22Rv1 (cell line): ENCODE measurements at regions not wholly inside any gene's neighbourhood (a gene's known extent, or its start where the extent isn't known, plus 50 kb on each side); places are given as distances from the start of the nearest gene placed in this dataset.
A peak's percentile ranks its signal among the peaks of the same experiment; 100 is the strongest.

Source experiments
- H3K27ac ChIP-seq: fragments of 450-650 bp; 2 replicates; pipeline ENCODE4 v1.5.1; 2017
- CTCF ChIP-seq: fragments of 450-650 bp; IDR thresholded peaks from 2 replicates; pipeline ENCODE4 v1.5.1; 2017; ENCODE audit warnings: mild to moderate bottlenecking
- ZFX ChIP-seq: fragments of 450-650 bp; IDR thresholded peaks from 2 replicates; pipeline ENCODE4 v1.6.1; 2017; ENCODE audit warnings: antibody characterized with exemption, borderline replicate concordance

GRCh38 chr18:22838639-22839277 lies 94.4 kb upstream of the RBBP8 start:
- no peak for TF ChIP-seq ZFX
- no peak overlapping the region for H3K27ac ChIP-seq

DNA sequence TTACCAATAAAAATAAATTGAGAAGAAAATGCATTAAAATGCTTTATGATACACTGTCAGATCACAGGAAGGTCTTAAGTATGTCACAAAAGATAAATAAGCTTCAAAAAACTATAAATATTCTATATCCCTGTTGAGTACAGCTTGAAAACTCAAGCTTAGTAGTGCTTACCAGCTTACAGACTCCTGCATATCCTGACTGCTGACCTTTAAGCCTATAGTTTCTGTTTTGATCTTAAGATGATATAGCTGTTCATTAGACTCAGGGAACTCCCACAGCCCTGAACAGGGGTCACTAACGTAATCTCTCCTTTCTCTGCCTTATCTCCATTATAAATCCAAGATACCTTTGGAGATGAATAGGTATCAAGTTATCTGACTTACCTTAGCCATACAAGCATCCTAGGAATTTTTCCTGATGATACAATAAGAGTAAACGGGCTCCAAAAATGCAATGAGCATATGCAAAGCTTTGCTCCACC lies 93.7 kb upstream of the RBBP8 start:
- no peak overlapping the region for H3K27ac ChIP-seq
- TF ChIP-seq CTCF (no peak), ZFX (no peak)

DNA sequence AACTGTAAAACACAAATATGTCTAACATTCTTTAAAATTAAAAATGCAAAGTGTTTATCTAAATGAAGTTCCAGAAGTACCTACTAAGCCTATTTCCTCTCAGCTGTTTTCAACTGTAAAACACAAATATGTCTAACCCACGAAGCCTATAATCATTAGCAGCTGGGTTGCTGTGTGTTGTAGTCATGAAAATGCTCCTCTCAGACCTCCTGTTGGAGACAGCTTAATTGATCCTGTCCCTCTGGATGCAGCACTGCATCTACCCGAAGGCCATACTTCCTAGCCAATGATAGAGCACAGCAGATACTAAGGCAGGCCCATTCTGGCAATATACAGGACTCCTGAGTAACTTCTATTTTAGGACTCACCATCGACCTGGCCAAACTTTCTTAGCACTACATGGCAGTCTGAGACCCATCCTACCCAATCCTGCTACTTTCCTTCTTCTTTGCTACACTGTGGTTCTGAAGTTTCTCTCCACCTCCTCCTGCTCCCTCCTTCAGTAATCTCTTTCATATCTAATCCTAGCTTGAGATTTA lies 92.5 kb upstream of the RBBP8 start:
- no peak overlapping the region for H3K27ac ChIP-seq
- TF ChIP-seq CTCF (no peak), ZFX (no peak)

GRCh38 chr18:22841840-22842239 lies 91.3 kb upstream of the RBBP8 start:
- H3K27ac ChIP-seq = no peak overlapping the region
- TF ChIP-seq ZFX = no peak
- no peak for TF ChIP-seq CTCF

DNA sequence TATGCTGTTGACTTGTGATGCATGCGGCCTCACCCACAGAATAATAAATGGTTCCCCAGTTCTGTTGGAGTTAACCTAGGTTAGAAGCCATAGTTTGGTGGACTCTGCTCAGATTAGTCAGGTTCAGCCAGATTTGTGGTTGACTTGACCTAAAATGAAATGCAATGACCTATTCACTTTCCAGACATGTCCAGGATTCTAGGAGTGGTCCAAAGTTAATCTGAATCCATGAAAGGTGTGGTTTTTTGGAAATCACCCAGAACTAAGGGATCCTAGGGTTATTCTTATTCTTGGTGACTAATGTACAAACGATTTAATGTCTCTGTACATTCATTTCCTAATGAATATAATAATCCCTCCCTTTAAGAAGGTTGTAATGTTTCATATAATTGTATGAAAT lies 88.9 kb upstream of the RBBP8 start:
- TF ChIP-seq ZFX (no peak), CTCF (no peak)
- no peak overlapping the region for H3K27ac ChIP-seq

- TF ChIP-seq ZFX = no peak
- TF ChIP-seq CTCF = no peak
- H3K27ac ChIP-seq = no peak overlapping the region
These were observed 88.5 kb upstream of the RBBP8 start for GRCh38 chr18:22844628-22845027.

DNA sequence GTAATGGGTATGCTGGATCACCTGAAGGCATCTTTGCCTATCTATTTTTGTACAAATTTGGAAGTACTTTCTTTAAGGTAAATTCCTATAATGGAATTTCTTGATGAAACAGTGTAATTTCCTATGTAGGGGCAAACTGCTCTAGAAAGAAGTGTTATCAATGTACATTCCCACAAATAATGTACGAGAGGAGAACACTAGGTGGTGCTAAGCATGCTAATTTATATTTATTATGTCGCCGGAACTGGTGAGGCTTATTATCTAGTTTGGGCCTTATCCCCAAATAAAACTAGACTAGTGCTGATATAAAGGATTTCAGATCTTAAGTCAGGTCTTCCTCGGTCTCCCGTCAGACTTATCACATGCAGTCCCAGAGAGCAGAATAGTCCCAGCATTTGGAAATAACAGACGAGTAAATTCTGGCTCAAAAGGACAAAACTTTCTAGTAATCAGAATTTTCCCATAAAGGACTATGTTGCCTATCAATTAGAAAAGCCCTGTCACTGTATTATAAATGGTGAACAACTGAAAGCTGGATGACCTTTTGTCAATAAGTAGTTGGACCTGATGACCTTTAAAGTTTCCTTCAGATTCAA lies 86.9 kb upstream of the RBBP8 start:
- TF ChIP-seq ZFX (no peak), CTCF (peak; percentile 77)
- no peak overlapping the region for H3K27ac ChIP-seq
